CD8-positive, alpha-beta memory T cell (primary cell): ENCODE measurements at regions not wholly inside any gene's neighbourhood (a gene's known extent, or its start where the extent isn't known, plus 50 kb on each side); places are given as distances from the start of the nearest gene placed in this dataset.
A peak's percentile ranks its signal among the peaks of the same experiment; 100 is the strongest.
"Not testable (repeated sequence)": the region's sequence is repeated elsewhere in the genome, so short reads cannot be mapped to it uniquely, and the experiment has no call there.

Source experiments
- CTCF ChIA-PET: fragments of 350-600 bp; sonication (Branson Sonifier 250); formaldehyde crosslinking; loops from one replicate; lab custom pipeline; 2021; ENCODE audit warnings: antibody characterized with exemption; lab: Charles Lee
- POLR2A ChIA-PET: fragments of 350-600 bp; sonication (Branson Sonifier 250); formaldehyde crosslinking; loops from one replicate; lab custom pipeline; 2021; ENCODE audit warnings: antibody characterized with exemption; lab: Charles Lee
- DNase-seq, 5 donors: peaks; one replicate each; pipeline versions ENCODE4 v3.0.0 to v3.0.0-alpha.2; 2020 to 2022; ENCODE audit warnings: mixed read lengths in 1 of 5
- H3K27ac ChIP-seq: one replicate; pipeline ENCODE4 v1.7.0; 2013; ENCODE audit warnings: low read depth, mild to moderate bottlenecking, low read length, moderate library complexity
- H3K27me3 ChIP-seq: 2 replicates; pipeline ENCODE4 v1.7.0; 2013; ENCODE audit warnings: low read length, mild to moderate bottlenecking; ENCODE audit not compliant: insufficient read depth, poor library complexity, severe bottlenecking
- H3K36me3 ChIP-seq: 2 replicates; pipeline ENCODE4 v1.7.0; 2013; ENCODE audit warnings: mild to moderate bottlenecking, low read length, moderate library complexity; ENCODE audit not compliant: insufficient read depth
- H3K4me1 ChIP-seq: 2 replicates; pipeline ENCODE4 v1.7.0; 2013; ENCODE audit warnings: mild to moderate bottlenecking, low read length, moderate library complexity; ENCODE audit not compliant: insufficient read depth
- H3K4me3 ChIP-seq: 2 replicates; pipeline ENCODE4 v1.7.0; 2013; ENCODE audit warnings: mild to moderate bottlenecking, low read length
- H3K9me3 ChIP-seq: 2 replicates; pipeline ENCODE4 v1.7.0; 2013; ENCODE audit warnings: mild to moderate bottlenecking, low read length
- H3K27ac Mint-ChIP-seq, 8 donors: one replicate each; pipeline ENCODE4 v1.8.0; 2020 to 2021; ENCODE audit warnings: mixed read lengths in 8 of 8, mild to moderate bottlenecking in 6 of 8, inconsistent platforms in 3 of 8, moderate library complexity in 3 of 8
- H3K27me3 Mint-ChIP-seq, 2 donors: one replicate each; pipeline ENCODE4 v1.8.0; 2020 to 2021; ENCODE audit warnings: mixed read lengths in 2 of 2, mild to moderate bottlenecking in 1 of 2, moderate library complexity in 1 of 2
- H3K36me3 Mint-ChIP-seq, 3 donors: one replicate each; pipeline ENCODE4 v1.8.0; 2020 to 2021; ENCODE audit warnings: mixed read lengths in 3 of 3, inconsistent platforms in 1 of 3, mild to moderate bottlenecking in 1 of 3
- H3K4me1 Mint-ChIP-seq, 3 donors: one replicate each; pipeline ENCODE4 v1.8.0; 2020 to 2021; ENCODE audit warnings: mixed read lengths in 3 of 3, inconsistent platforms in 1 of 3, mild to moderate bottlenecking in 1 of 3
- H3K4me3 Mint-ChIP-seq, 7 donors: one replicate each; pipeline ENCODE4 v1.8.0; 2020 to 2021; ENCODE audit warnings: mixed read lengths in 7 of 7, mild to moderate bottlenecking in 6 of 7, moderate library complexity in 4 of 7, inconsistent platforms in 2 of 7
- H3K9me3 Mint-ChIP-seq, 5 donors: one replicate each; pipeline ENCODE4 v1.8.0; 2020 to 2022; ENCODE audit warnings: mixed read lengths in 5 of 5, mild to moderate bottlenecking in 3 of 5, moderate library complexity in 2 of 5, inconsistent platforms in 1 of 5

- H3K9me3 Mint-ChIP-seq, H3K27ac ChIP-seq, H3K4me1 ChIP-seq, H3K36me3 Mint-ChIP-seq, DNase-seq, H3K27ac Mint-ChIP-seq, POLR2A ChIA-PET, CTCF ChIA-PET, H3K9me3 ChIP-seq, H3K4me3 ChIP-seq, H3K27me3 Mint-ChIP-seq, H3K27me3 ChIP-seq, H3K4me3 Mint-ChIP-seq, H3K36me3 ChIP-seq, H3K4me1 Mint-ChIP-seq: not testable (repeated sequence)
Observed at GRCh38 chr21:6095304-6095703, 4426.1 kb upstream of the TPTE start.

- H3K27me3 Mint-ChIP-seq, H3K27ac Mint-ChIP-seq, H3K4me3 ChIP-seq, H3K4me1 Mint-ChIP-seq, CTCF ChIA-PET, H3K27me3 ChIP-seq, H3K27ac ChIP-seq, H3K36me3 ChIP-seq, H3K36me3 Mint-ChIP-seq, H3K9me3 Mint-ChIP-seq, DNase-seq, POLR2A ChIA-PET, H3K9me3 ChIP-seq, H3K4me3 Mint-ChIP-seq, H3K4me1 ChIP-seq: not testable (repeated sequence)
Observed at GRCh38 chr21:6096560-6097424, 4424.6 kb upstream of the TPTE start.

GRCh38 chr21:6097736-6098135, 4423.6 kb upstream of the TPTE start:
- H3K27me3 Mint-ChIP-seq, H3K4me1 Mint-ChIP-seq, H3K27ac ChIP-seq, H3K4me1 ChIP-seq, H3K27me3 ChIP-seq, CTCF ChIA-PET, H3K36me3 ChIP-seq, H3K4me3 ChIP-seq, H3K4me3 Mint-ChIP-seq, POLR2A ChIA-PET, H3K9me3 Mint-ChIP-seq, H3K36me3 Mint-ChIP-seq, H3K9me3 ChIP-seq, DNase-seq: not testable (repeated sequence)
- peak overlapping the region in 2 of 8 donors; percentile 26 to 82 for H3K27ac Mint-ChIP-seq

GRCh38 chr21:6098191-6098935, 4423.0 kb upstream of the TPTE start:
- H3K4me3 Mint-ChIP-seq, H3K27me3 ChIP-seq, H3K4me1 ChIP-seq, H3K27ac Mint-ChIP-seq, H3K27me3 Mint-ChIP-seq, CTCF ChIA-PET, H3K36me3 Mint-ChIP-seq, H3K9me3 Mint-ChIP-seq, H3K9me3 ChIP-seq, H3K36me3 ChIP-seq, POLR2A ChIA-PET, H3K4me3 ChIP-seq, H3K4me1 Mint-ChIP-seq, H3K27ac ChIP-seq: not testable (repeated sequence)
- DNase-seq = peak in 1 of 5 donors; percentile 6

- DNase-seq, H3K27me3 Mint-ChIP-seq, H3K4me1 Mint-ChIP-seq, H3K36me3 ChIP-seq, H3K4me3 Mint-ChIP-seq, H3K27ac Mint-ChIP-seq, H3K9me3 ChIP-seq, H3K4me3 ChIP-seq, H3K36me3 Mint-ChIP-seq, H3K9me3 Mint-ChIP-seq, CTCF ChIA-PET, H3K27me3 ChIP-seq, H3K27ac ChIP-seq, H3K4me1 ChIP-seq, POLR2A ChIA-PET: not testable (repeated sequence)
Observed at GRCh38 chr21:6101588-6101987, 4419.8 kb upstream of the TPTE start.

- DNase-seq, H3K36me3 ChIP-seq, H3K9me3 Mint-ChIP-seq, H3K4me3 Mint-ChIP-seq, H3K27me3 ChIP-seq, H3K36me3 Mint-ChIP-seq, H3K4me1 ChIP-seq, H3K27ac Mint-ChIP-seq, H3K27ac ChIP-seq, POLR2A ChIA-PET, H3K27me3 Mint-ChIP-seq, CTCF ChIA-PET, H3K4me3 ChIP-seq, H3K4me1 Mint-ChIP-seq, H3K9me3 ChIP-seq: not testable (repeated sequence)
Observed at GRCh38 chr21:6104546-6104945, 4416.8 kb upstream of the TPTE start.

- H3K36me3 ChIP-seq, H3K27ac Mint-ChIP-seq, H3K36me3 Mint-ChIP-seq, H3K27me3 Mint-ChIP-seq, H3K4me3 ChIP-seq, H3K4me1 Mint-ChIP-seq, H3K27ac ChIP-seq, CTCF ChIA-PET, H3K9me3 Mint-ChIP-seq, H3K9me3 ChIP-seq, H3K4me1 ChIP-seq, H3K4me3 Mint-ChIP-seq, POLR2A ChIA-PET, H3K27me3 ChIP-seq: not testable (repeated sequence)
- peak in 1 of 5 donors; percentile 30 for DNase-seq
Observed at GRCh38 chr21:6106686-6107567, 4414.5 kb upstream of the TPTE start.

GRCh38 chr21:6108894-6109293, 4412.5 kb upstream of the TPTE start:
- CTCF ChIA-PET, H3K4me3 Mint-ChIP-seq, H3K36me3 ChIP-seq, POLR2A ChIA-PET, H3K27ac Mint-ChIP-seq, H3K27ac ChIP-seq, H3K27me3 ChIP-seq, H3K9me3 Mint-ChIP-seq, H3K4me1 Mint-ChIP-seq, H3K36me3 Mint-ChIP-seq, H3K4me1 ChIP-seq, H3K9me3 ChIP-seq, H3K4me3 ChIP-seq, H3K27me3 Mint-ChIP-seq, DNase-seq: not testable (repeated sequence)
